HCT116 (cell line): ENCODE measurements at regions not wholly inside any gene's neighbourhood (a gene's known extent, or its start where the extent isn't known, plus 50 kb on each side); places are given as distances from the start of the nearest gene placed in this dataset.

Experiments used
- ATAC-seq: fragments of 200-7000 bp; cut with Tn5 transposase; 2 replicates; pipeline ENCODE4 v1.9.1; 2020; ENCODE audit warnings: mild to moderate bottlenecking, moderate library complexity
- BruUV-seq: library from RNA; stranded (reverse); fragments of 400-500 nt; replicated peaks from 2 replicates; lab custom pipeline; 2021; lab: Mats Ljungman, UMichigan
- CTCF ChIA-PET: fragments of 300-600 bp; sonication (Branson Sonifier 250); formaldehyde crosslinking; loops from one replicate; lab custom pipeline; 2021; ENCODE audit warnings: antibody characterized with exemption; lab: Charles Lee
- POLR2A ChIA-PET: fragments of 300-600, 350-600 bp; sonication (Branson Sonifier 250); formaldehyde crosslinking; loops from one replicate; lab custom pipeline; 2021; ENCODE audit warnings: antibody characterized with exemption; lab: Charles Lee
- RAD21 ChIA-PET, 2 experiments: fragments of 300-600 bp; sonication (Branson Sonifier 250); formaldehyde crosslinking; loops; one replicate each; lab custom pipeline; 2023; ENCODE audit warnings: low total read pairs in 2 of 2; ENCODE audit not compliant: uncharacterized antibody in 2 of 2, unreplicated experiment in 2 of 2, low non-redundant PET in 1 of 2; lab: Charles Lee
- DNase-seq: peaks from one replicate; pipeline ENCODE4 v3.0.0-alpha.2; 2010; ENCODE audit warnings: low read depth, low spot score
- H2AFZ ChIP-seq: fragments of 200-600 bp; shearing (Covaris generic), sonication (generic); 2 replicates; pipeline ENCODE4 v1.6.1; 2017; ENCODE audit warnings: low read depth, mixed run types, mixed read lengths, antibody characterized with exemption, low read length; ENCODE audit not compliant: poor library complexity, severe bottlenecking
- H3K27ac ChIP-seq: 2 replicates; pipeline ENCODE4 v1.5.1; 2012; ENCODE audit warnings: low read depth, low read length
- H3K27me3 ChIP-seq: fragments of 200-600 bp; sonication (generic); 2 replicates; pipeline ENCODE4 v1.6.1; 2016; ENCODE audit warnings: mixed run types, low read length, mixed read lengths; ENCODE audit not compliant: insufficient read depth
- H3K36me3 ChIP-seq, 2 experiments: fragments of 200-500 bp in 1 of 2; fragments of 200-600 bp in 1 of 2; sonication (Bioruptor generic) in 1 of 2; sonication (generic) in 1 of 2; 2 replicates each; pipeline versions ENCODE4 v1.5.1 to v1.6.1; 2014 to 2016; ENCODE audit warnings: low read length in 2 of 2, inconsistent platforms in 1 of 2, mixed read lengths in 1 of 2, mixed run types in 1 of 2; ENCODE audit not compliant: insufficient read depth in 2 of 2, control insufficient read depth in 1 of 2
- H3K4me1 ChIP-seq, 2 experiments: fragments of 200-600 bp in 1 of 2; sonication (generic) in 1 of 2; 2 replicates each; pipeline versions ENCODE4 v1.5.1 to v1.6.1; 2012 to 2017; ENCODE audit warnings: low read length in 2 of 2, inconsistent platforms in 1 of 2, mild to moderate bottlenecking in 1 of 2, mixed read lengths in 1 of 2, mixed run types in 1 of 2, moderate library complexity in 1 of 2; ENCODE audit not compliant: insufficient read depth in 2 of 2, control insufficient read depth in 1 of 2
- H3K4me2 ChIP-seq: fragments of 200-600 bp; sonication (generic); 2 replicates; pipeline ENCODE4 v1.6.1; 2017; ENCODE audit warnings: mixed run types, low read length, mixed read lengths
- H3K4me3 ChIP-seq, 2 experiments: fragments of 200-600 bp in 1 of 2; sonication (generic) in 1 of 2; replicated peaks in 1 of 2; 2 replicates each; pipeline ENCODE4 v1.5.1; 2011 to 2016; ENCODE audit warnings: low read length in 2 of 2, control low read depth in 1 of 2, low read depth in 1 of 2, mild to moderate bottlenecking in 1 of 2, mixed read lengths in 1 of 2, mixed run types in 1 of 2
- H3K79me2 ChIP-seq: fragments of 200-600 bp; sonication (generic); 2 replicates; pipeline ENCODE4 v1.6.1; 2017; ENCODE audit warnings: mild to moderate bottlenecking, mixed run types, low read length, moderate library complexity, mixed read lengths; ENCODE audit not compliant: insufficient read depth
- H3K9ac ChIP-seq: fragments of 200-600 bp; sonication (generic); 2 replicates; pipeline ENCODE4 v1.6.1; 2016; ENCODE audit warnings: low read length, mixed read lengths
- H3K9me2 ChIP-seq: fragments of 200-600 bp; sonication (generic), shearing (Covaris generic); 2 replicates; pipeline ENCODE4 v1.6.1; 2017; ENCODE audit warnings: mixed run types, mild to moderate bottlenecking, moderate library complexity; ENCODE audit not compliant: insufficient read depth
- H3K9me3 ChIP-seq, 2 experiments: fragments of 200-500 bp in 1 of 2; fragments of 200-600 bp in 1 of 2; sonication (Bioruptor generic) in 1 of 2; sonication (generic) in 1 of 2; 2 replicates each; pipeline ENCODE4 v1.6.1; 2014 to 2017; ENCODE audit warnings: low read length in 2 of 2, mixed read lengths in 2 of 2, inconsistent platforms in 1 of 2, low read depth in 1 of 2, mild to moderate bottlenecking in 1 of 2, mixed run types in 1 of 2, moderate library complexity in 1 of 2; ENCODE audit not compliant: control insufficient read depth in 1 of 2, insufficient read depth in 1 of 2
- H4K20me1 ChIP-seq: fragments of 200-600 bp; sonication (generic), shearing (Covaris generic); 2 replicates; pipeline ENCODE4 v1.6.1; 2017; ENCODE audit warnings: mixed run types, mild to moderate bottlenecking, moderate library complexity; ENCODE audit not compliant: insufficient read depth
- CBX3 ChIP-seq: IDR thresholded peaks from 2 replicates; pipeline ENCODE4 v1.6.1; 2012; ENCODE audit warnings: low read depth
- CTCF ChIP-seq, 3 experiments: fragments of 200-600 bp in 1 of 3; sonication (generic) in 1 of 3; IDR thresholded peaks in 2 of 3; conservative IDR thresholded peaks in 1 of 3; 2 replicates each; pipeline ENCODE4 v1.5.1; 2012 to 2017; ENCODE audit warnings: low read depth in 2 of 3, low read length in 2 of 3, antibody characterized with exemption in 1 of 3, borderline replicate concordance in 1 of 3, control low read depth in 1 of 3, mild to moderate bottlenecking in 1 of 3, mixed read lengths in 1 of 3, mixed run types in 1 of 3, moderate library complexity in 1 of 3; ENCODE audit not compliant: insufficient read depth in 1 of 3
- EGR1 ChIP-seq: IDR thresholded peaks from 2 replicates; pipeline ENCODE4 v1.6.1; 2012; ENCODE audit warnings: low read depth
- ELF1 ChIP-seq: IDR thresholded peaks from 2 replicates; pipeline ENCODE4 v1.6.1; 2012; ENCODE audit warnings: low read depth, borderline replicate concordance
- FOSL1 ChIP-seq: IDR thresholded peaks from 2 replicates; pipeline ENCODE4 v1.6.1; 2012; ENCODE audit warnings: low read depth
- POLR2AphosphoS5 ChIP-seq: IDR thresholded peaks from 2 replicates; pipeline ENCODE4 v1.6.1; 2011; ENCODE audit warnings: mild to moderate bottlenecking, low read depth, low read length, moderate library complexity
- SP1 ChIP-seq: IDR thresholded peaks from 2 replicates; pipeline ENCODE4 v1.6.1; 2012; ENCODE audit warnings: low read depth
- SRF ChIP-seq: IDR thresholded peaks from 2 replicates; pipeline ENCODE4 v1.6.1; 2012; ENCODE audit warnings: low read depth
- ZFX ChIP-seq: fragments of 450-650 bp; IDR thresholded peaks from 2 replicates; pipeline ENCODE4 v1.6.1; 2017
- ZNF274 ChIP-seq: fragments of 200-500 bp; sonication (Bioruptor generic); IDR thresholded peaks from 2 replicates; pipeline ENCODE4 v1.6.1; 2014; ENCODE audit warnings: mild to moderate bottlenecking, low read depth, low read length, inconsistent platforms
- intact Hi-C: fragments of 100-400 bp; cut with micrococcal nuclease; formaldehyde crosslinking; loops from 2 replicates; pipeline ENCODE4 v1.10.0; 2022
- TF ChIP-seq, protein P1 (sequence below): IDR thresholded peaks from 2 replicates; pipeline ENCODE4 v1.6.1; 2012

GRCh38 chr18:38664929-38665328 lies 1099.3 kb upstream of the CELF4 start:
- CTCF ChIA-PET: no interaction called here
- peaks cover 0 to 5% of the 10 kb centered on the region in 2 experiments; a peak in 2 of 4 replicates for H3K9me3 ChIP-seq
- H2AFZ ChIP-seq: no peak overlapping the region
- no peak overlapping the region for H3K9ac ChIP-seq
- H3K36me3 ChIP-seq: no peaks in the 10 kb centered on the region
- H3K4me2 ChIP-seq: no peak overlapping the region
- ATAC-seq (no peak), DNase-seq (no peak)
- H3K27me3 ChIP-seq: no peaks in the 10 kb centered on the region
- TF ChIP-seq, protein P1, sequence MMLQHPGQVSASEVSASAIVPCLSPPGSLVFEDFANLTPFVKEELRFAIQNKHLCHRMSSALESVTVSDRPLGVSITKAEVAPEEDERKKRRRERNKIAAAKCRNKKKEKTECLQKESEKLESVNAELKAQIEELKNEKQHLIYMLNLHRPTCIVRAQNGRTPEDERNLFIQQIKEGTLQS: no peak
- TF ChIP-seq CBX3: no peak
- H3K79me2 ChIP-seq: no peaks in the 10 kb centered on the region
- no TSS peak for BruUV-seq
- no peaks in the 10 kb centered on the region for H4K20me1 ChIP-seq
- no peaks in the 10 kb centered on the region for H3K4me1 ChIP-seq
- POLR2A ChIA-PET: no interaction called here
- no peak overlapping the region for H3K4me3 ChIP-seq
- no peak overlapping the region for H3K27ac ChIP-seq
- intact Hi-C loops: no loop called here
- no peaks in the 10 kb centered on the region for H3K9me2 ChIP-seq
- RAD21 ChIA-PET: no interaction called here

DNA sequence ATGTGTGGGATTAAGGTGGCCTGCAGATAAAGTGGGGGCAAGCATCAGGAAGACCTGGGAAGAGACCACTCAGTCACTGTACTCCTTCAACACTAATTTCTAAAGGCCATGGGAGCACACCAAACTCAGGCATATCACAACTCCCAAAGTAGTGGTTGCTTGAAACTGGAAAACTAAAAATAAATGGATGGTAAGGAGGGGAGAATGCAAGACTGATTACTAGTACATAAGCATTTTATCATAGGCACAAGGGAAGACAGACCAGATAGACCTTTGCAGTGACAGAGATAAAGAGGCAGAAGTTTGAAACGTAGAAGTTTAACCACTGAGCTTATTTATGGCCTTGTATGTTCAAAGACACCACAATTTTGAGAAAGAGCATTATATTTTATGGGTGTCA lies 1098.1 kb upstream of the CELF4 start:
- CTCF ChIA-PET: no interaction called here
- Histone ChIP-seq H3K79me2 (no peaks in the 10 kb centered on the region), H3K36me3 (no peaks in the 10 kb centered on the region), H4K20me1 (no peaks in the 10 kb centered on the region), H3K4me1 (no peaks in the 10 kb centered on the region), H3K27me3 (no peaks in the 10 kb centered on the region), H3K4me2 (no peak overlapping the region), H3K9ac (no peak overlapping the region), H3K9me3 (peaks cover 0 to 5% of the 10 kb centered on the region in 2 experiments; a peak in 2 of 4 replicates), H3K27ac (no peak overlapping the region), H3K9me2 (no peaks in the 10 kb centered on the region), H3K4me3 (no peak overlapping the region), H2AFZ (no peak overlapping the region)
- TF ChIP-seq POLR2AphosphoS5: no peak
- TF ChIP-seq EGR1: no peak
- TF ChIP-seq ZNF274: no peak
- TF ChIP-seq SRF: no peak
- TF ChIP-seq CTCF (IDR thresholded peaks at IDR 0.05 in 2 of 3, conservative IDR thresholded peaks at IDR 0.05 in 1 of 3; ENCODE audit: borderline replicate concordance in 1 of 3, insufficient read depth in 1 of 3, low read depth in 2 of 3, low read length in 2 of 3): no peak
- no peak for TF ChIP-seq FOSL1
- no peak for TF ChIP-seq SP1
- TF ChIP-seq, protein P1: no peak
- no peak for TF ChIP-seq ZFX
- TF ChIP-seq ELF1: no peak
- RAD21 ChIA-PET: no interaction called here
- POLR2A ChIA-PET: no interaction called here
- no peak for DNase-seq
- no peak for ATAC-seq
- BruUV-seq: no TSS peak
- intact Hi-C loops: no loop called here
